HG03565 (cell line): ENCODE measurements at regions not wholly inside any gene's neighbourhood (a gene's known extent, or its start where the extent isn't known, plus 50 kb on each side); places are given as distances from the start of the nearest gene placed in this dataset.

Experiments
- ATAC-seq: cut with Tn5 transposase; IDR thresholded peaks from one replicate; pipeline ENCODE4 v1.9.1; 2021; ENCODE audit warnings: mild to moderate bottlenecking, moderate library complexity; ENCODE audit not compliant: unreplicated experiment

DNA sequence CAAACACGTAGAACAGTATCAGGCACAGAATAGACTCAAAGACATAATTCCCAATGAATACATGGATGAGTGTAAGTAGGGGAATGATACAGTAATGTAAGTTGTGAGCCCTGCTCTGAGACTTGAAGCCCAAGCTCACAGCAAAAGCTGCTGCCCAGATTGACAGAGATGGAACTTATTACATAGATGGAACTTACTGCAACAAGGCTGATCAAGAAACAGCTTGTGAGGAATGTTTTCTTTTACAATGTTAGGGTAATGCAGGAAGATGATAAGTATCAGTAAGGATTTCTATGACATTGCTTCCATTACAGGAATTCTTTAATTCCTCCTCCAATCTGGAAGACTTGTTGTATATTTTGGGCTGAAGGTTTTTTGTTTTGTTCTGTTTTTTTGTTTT is 278.4 kb downstream of the IL15 start:
- no peak for ATAC-seq

GRCh38 chr4:141919649-141920048 is 283.3 kb downstream of the IL15 start:
- ATAC-seq: no peak

DNA sequence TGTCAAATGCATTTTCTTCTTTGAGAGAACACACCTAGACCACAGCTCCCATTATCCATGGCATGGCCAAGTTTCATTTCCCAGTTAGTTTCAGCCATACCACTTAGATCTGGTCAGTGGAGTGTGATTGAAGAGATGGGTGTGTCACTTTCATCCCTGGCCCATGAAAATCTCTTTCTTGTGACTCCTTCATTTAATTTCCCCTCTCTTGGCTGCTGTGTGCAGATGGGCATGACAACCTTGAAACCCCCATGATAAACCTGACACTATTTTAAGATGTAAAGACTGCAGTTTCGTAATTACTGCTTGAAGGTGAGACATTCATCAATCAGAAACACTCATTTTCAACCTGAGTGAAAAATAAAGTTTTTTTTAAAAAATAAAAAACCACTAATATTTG is 284.9 kb downstream of the IL15 start:
- ATAC-seq: no peak

DNA sequence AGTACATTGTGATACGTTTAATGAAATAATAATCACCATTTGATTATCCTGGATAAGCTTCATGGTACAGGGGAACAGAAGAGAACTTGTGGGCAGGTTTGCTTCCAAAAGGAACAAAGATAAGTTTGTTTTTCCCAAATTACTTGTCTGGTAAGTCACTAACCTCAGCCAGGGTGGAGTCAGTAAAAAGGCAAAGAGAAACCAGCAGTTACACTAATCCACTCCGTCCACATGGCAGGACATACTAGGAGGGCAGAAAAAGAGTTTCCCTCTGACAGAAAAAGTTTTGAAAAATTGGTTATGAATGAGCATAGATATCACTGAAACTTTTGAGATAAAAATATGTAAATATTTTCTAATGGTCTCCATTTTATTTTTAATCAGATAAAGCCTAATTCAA is 285.9 kb downstream of the IL15 start:
- no peak for ATAC-seq

GRCh38 chr4:141926406-141926805 is 290.0 kb downstream of the IL15 start:
- no peak for ATAC-seq

- no peak for ATAC-seq
Observed at GRCh38 chr4:141932490-141932889, 296.1 kb downstream of the IL15 start.

DNA sequence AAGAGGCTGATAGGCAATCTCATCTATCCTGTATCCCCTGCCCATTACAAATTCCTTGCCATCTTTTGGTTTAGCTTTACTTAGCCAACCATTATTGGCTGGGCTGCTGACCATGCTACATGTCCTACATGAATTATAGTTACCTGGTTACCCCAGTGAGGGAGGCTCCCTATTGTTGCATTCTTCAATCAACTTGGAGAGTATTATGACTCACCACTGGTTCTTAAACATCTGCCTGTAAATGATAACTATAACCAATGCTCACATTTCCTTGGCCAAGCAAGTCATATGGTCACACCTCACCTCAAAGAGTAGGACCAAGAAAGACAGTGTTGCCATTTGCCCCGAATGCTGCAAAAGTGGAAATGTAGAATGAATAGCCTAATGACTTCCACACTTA is 297.6 kb downstream of the IL15 start:
- no peak for ATAC-seq

DNA sequence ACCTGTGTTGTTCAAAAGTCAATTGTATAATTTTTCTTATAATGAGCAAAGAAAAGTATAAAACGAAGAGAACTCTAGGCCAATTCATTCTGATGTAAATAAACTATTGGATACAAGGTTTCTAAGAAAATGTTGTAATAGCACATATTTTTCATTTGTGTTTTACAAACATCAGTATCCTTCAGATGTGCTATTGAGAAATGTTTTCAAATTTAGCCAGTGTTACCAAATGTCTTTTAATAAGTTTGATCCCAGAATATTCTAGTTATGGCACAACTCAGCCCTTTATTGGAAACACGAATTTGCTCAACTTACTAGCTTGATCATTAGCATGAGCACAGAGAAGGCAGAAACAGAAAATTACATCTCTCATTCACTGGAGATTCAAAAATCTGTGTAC is 319.3 kb downstream of the IL15 start:
- ATAC-seq: no peak

DNA sequence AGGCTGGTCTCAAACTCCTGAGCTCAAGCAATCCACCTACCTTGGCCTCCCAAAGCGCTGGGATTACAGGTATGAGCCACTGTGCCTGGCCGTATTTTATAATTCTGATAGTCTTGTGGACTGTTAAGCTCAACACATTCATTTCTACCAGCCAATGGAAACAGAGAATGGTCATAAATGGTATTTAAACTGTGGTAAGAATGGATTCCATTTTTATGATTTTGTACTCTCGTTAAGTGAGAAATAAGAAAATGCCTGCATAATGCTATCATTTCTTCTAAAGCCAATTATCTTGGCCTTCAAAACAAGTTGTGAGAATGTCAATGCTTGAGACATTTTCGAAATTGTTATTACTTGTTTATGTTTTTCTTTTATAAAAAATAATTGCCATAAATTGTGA is 321.0 kb downstream of the IL15 start:
- ATAC-seq: no peak

- ATAC-seq: no peak
Observed at GRCh38 chr4:141962486-141962885, 326.1 kb downstream of the IL15 start.

GRCh38 chr4:141971869-141972268 is 335.5 kb downstream of the IL15 start:
- no peak for ATAC-seq

- no peak for ATAC-seq
Observed at GRCh38 chr4:141972950-141973349, 336.6 kb downstream of the IL15 start.
